ENCODE measurements at regions not wholly inside any gene's neighbourhood (a gene's known extent, or its start where the extent isn't known, plus 50 kb on each side); places are given as distances from the start of the nearest gene placed in this dataset.

DNA sequence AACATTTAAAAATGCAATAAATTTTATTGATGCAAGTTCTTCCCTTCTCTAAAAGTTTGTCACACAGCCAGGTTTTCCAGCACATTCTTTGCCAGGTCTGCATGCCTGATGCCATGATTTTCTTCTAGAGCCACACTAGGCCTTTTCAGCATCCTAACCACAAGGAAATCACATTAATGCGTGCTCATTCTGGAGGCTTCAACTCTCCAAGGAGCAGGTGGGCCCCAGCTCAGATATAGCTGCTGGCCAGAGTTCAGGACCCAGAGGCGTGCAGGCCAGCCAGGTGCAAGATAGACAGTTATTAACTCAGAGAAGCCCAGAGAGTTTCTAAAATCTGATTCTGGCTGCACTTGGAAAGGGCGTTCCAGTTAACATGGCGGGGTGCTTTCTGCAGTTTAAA, 124.5 kb upstream of the MAF start:
- no peaks in the 10 kb centered on the region for H3K27me3 ChIP-seq
- no peaks in the 10 kb centered on the region for H3K4me1 ChIP-seq (replicated peaks in 1 of 2)
- intact Hi-C loops (cut with DNase I), result no loop called here
- no peaks in the 10 kb centered on the region for H3K36me3 ChIP-seq (replicated peaks in 1 of 2)
- H3K4me3 ChIP-seq, result no peak overlapping the region
- H3K9me3 ChIP-seq (replicated peaks in 1 of 3), result no peaks in the 10 kb centered on the region
- TF ChIP-seq, protein P1, sequence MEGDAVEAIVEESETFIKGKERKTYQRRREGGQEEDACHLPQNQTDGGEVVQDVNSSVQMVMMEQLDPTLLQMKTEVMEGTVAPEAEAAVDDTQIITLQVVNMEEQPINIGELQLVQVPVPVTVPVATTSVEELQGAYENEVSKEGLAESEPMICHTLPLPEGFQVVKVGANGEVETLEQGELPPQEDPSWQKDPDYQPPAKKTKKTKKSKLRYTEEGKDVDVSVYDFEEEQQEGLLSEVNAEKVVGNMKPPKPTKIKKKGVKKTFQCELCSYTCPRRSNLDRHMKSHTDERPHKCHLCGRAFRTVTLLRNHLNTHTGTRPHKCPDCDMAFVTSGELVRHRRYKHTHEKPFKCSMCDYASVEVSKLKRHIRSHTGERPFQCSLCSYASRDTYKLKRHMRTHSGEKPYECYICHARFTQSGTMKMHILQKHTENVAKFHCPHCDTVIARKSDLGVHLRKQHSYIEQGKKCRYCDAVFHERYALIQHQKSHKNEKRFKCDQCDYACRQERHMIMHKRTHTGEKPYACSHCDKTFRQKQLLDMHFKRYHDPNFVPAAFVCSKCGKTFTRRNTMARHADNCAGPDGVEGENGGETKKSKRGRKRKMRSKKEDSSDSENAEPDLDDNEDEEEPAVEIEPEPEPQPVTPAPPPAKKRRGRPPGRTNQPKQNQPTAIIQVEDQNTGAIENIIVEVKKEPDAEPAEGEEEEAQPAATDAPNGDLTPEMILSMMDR (IDR thresholded peaks at IDR 0.05), result no peak
- no peak for TF ChIP-seq POLR2A (IDR thresholded peaks at IDR 0.05)
- DNase-seq, result no peak
- no peak overlapping the region for H3K27ac ChIP-seq
- 87 to 99% (median 98%) methylated on average over 4 of the region's 4 CpGs for WGBS, 4 donors

- TF ChIP-seq POLR2A (IDR thresholded peaks at IDR 0.05), result no peak
- TF ChIP-seq, protein P1 (IDR thresholded peaks at IDR 0.05), result no peak
- Histone ChIP-seq H3K27me3 (no peaks in the 10 kb centered on the region), H3K9me3 (replicated peaks in 1 of 3) (no peaks in the 10 kb centered on the region), H3K4me3 (no peak overlapping the region), H3K27ac (no peak overlapping the region), H3K4me1 (replicated peaks in 1 of 2) (no peaks in the 10 kb centered on the region), H3K36me3 (replicated peaks in 1 of 2) (no peaks in the 10 kb centered on the region)
- 90 to 95% (median 92%) methylated on average over 8 of the region's 8 CpGs for WGBS, 4 donors
- DNase-seq, result no peak
- intact Hi-C loops (cut with DNase I), result no loop called here
These were observed 123.1 kb upstream of the MAF start for GRCh38 chr16:79723583-79724168.

DNA sequence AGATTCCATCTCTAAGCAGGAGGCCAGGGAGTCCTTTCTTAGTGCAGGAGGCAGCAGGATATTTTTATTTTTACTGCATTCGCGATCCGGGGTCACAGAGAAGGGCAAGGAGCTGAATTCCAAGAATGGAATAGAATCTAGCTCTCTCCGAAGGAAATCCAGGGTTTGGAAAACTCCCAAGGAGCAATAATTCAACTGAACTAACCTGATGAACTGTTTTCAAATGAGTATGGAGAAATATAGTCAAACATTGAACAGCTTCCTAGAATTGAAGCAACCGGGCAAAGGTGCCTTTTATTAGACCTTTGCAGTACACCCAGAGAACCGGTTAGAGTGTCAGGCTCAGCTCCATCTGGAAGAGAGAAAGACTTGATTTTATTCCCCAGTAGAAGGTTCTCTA, 120.7 kb upstream of the MAF start:
- Histone ChIP-seq H3K27me3 (no peaks in the 10 kb centered on the region), H3K4me1 (replicated peaks in 1 of 2) (peaks cover 5 to 19% of the 10 kb centered on the region in 2 donors), H3K4me3 (no peak overlapping the region), H3K27ac (no peak overlapping the region), H3K36me3 (replicated peaks in 1 of 2) (no peaks in the 10 kb centered on the region), H3K9me3 (replicated peaks in 1 of 3) (no peaks in the 10 kb centered on the region)
- intact Hi-C loops (cut with DNase I), result no loop called here
- TF ChIP-seq POLR2A (IDR thresholded peaks at IDR 0.05), result no peak
- TF ChIP-seq, protein P1 (IDR thresholded peaks at IDR 0.05), result no peak
- DNase-seq, result peak in 3 of 7 donors; percentile 4 to 27 (median 9)
- 46 to 70% (median 60%) methylated on average over 6 of the region's 6 CpGs for WGBS, 4 donors

DNA sequence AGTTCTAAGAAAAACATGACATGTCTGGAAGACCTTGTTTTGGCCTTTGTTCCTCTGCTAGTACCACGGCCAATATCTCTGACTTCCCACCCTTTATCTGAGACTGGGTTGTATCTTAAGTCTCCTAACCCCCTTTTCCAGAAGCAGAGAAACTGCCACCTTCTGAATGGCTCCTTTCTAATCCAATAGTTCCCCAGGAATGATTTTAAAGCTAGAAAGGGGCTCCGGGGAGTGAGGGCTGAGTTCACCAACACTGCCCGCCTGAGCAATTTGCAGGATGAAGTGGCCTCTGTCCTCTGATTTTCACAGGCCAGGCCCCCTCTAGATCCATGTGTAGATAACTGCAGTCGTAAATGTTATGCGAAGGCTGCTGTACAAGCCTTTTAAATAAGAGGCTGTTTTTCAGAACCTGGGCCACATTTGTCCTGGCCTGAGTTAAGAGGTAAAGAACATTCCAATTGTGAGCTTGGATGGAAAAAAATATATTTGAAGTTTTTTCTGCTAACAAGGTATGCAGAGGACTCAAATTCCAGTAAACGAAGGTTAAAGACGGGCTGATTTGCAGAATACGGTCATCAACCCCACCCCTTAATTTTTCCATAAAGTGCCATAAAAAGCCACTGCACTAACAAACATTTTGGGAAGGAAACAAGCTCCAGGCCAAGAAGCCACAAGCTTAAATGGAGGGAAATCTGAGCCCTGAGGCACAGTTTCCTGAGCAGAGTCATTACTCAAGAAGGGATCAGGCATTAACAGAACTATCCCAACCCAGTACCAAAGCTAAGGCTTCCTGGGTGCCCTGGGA, 117.0 kb upstream of the MAF start:
- H3K36me3 ChIP-seq (replicated peaks in 1 of 2), result no peaks in the 10 kb centered on the region
- WGBS, 4 donors, result 61 to 74% (median 71%) methylated on average over 8 of the region's 8 CpGs
- H3K27ac ChIP-seq, result peak overlapping the region in 3 of 5 donors; percentile 29 to 44 (median 34)
- DNase-seq, result no peak
- H3K9me3 ChIP-seq (replicated peaks in 1 of 3), result no peaks in the 10 kb centered on the region
- no peaks in the 10 kb centered on the region for H3K27me3 ChIP-seq
- peaks cover 5 to 36% of the 10 kb centered on the region in 2 donors for H3K4me1 ChIP-seq (replicated peaks in 1 of 2)
- TF ChIP-seq POLR2A (IDR thresholded peaks at IDR 0.05), result no peak
- TF ChIP-seq, protein P1 (IDR thresholded peaks at IDR 0.05), result no peak
- no peak overlapping the region for H3K4me3 ChIP-seq
- intact Hi-C loops (cut with DNase I), result no loop called here
